Middle frontal gyrus (tissue), 1 donor: ENCODE measurements at regions not wholly inside any gene's neighbourhood (a gene's known extent, or its start where the extent isn't known, plus 50 kb on each side); places are given as distances from the start of the nearest gene placed in this dataset.

ENCODE experiments used
- DNase-seq: peaks from one replicate; pipeline ENCODE4 v3.0.0-alpha.2; 2015; ENCODE audit warnings: low spot score; ENCODE audit errors: extremely low spot score

DNA sequence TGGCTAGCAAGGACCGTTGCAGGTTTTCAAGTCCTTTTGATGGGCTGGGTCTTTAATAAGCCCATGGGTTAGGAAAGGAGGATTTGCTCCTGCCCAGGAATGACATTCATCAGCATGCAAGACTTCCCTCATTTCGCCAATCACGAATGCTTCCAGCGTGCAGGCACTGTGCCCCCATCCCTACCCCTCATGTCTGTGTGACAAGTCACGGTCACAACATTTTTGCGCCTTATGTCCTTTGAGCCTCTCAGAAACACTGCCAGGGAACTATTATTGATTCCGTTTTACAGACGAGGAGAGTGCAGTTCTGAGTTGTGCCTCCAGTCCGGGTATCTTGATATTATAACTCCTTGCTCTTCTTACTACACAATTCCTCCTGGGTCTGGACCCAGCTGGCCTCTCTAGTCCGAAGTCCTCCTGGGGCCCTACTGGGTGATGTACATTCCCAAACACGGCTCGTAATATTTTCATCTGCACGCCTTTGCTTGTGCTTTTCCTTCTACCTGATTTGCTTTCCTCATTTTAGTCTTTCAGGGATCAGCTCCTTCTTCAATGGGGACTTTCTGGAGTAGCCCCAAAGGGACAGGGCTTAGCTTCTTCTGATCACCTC is 101.8 kb upstream of the MYCN start:
- no peak for DNase-seq

DNA sequence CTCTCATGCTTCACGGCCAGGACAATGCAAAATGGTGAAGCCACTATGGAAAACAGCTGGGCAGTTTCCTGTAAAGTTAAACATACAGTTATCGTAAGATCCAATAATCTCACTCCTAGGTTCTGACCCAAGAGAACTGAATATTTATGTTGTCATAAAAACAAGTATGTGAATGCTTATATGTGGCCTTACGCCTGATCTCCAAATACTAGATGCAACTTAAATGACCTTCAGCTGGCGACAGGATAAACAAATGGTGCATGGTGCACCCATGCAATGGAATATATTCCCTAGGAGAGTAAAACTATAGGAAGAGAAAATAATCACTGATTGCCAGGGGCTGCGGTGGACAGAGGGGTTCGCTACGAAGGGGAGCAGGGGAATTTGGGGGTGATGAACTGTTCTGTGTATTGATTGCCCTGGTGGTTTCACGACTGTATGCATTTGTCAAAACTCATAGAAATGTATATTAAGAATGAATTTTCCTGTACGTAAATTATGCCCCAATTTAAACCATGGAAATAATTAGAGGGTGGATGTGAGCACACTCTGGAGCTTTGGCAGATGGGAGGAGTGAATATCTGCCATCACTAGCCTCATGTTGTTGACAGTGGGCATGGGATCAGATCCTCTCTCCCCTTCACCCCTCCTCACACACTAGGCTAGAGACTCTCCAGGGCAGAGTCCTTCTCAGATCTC is 100.8 kb upstream of the MYCN start:
- DNase-seq: no peak

DNA sequence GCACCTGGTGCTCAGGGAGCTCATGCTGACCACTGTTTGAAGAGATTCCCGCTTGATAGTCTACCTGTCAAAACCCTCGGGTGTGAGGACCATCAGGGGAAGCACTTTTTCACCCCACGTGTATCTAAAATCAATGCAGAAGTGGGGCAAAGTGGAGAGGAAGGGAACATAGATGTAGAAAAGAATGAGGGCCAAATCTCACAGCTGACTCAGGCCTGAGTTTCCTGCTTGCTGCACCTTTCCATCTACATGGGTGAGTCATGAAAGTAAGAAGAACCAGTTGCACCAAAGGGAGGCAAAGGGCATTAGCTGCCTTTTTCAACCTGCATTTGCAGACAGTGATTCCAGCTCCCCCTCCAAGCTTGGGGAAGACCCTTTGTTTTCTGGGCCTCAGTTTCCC is 100.2 kb upstream of the MYCN start:
- no peak for DNase-seq

DNA sequence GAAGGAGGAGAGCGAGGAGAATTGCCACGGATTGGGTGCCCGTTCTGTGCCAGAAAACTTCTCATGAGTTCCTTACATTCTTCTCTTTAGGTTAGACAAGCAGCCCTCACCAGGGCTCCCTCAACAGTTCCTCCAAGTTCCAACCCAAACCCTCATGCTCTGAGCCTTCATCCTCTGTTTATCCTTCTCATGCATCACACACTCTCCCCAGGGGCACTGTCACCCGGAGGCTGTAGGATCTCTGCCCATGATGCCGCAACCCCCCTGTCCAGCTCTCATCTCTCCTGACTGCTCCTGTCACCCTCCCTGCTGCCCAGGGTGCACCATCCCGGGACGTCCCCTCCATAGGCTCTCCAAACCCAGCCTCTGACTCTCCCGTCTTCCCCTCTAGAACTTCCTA is 99.4 kb upstream of the MYCN start:
- DNase-seq: no peak

DNA sequence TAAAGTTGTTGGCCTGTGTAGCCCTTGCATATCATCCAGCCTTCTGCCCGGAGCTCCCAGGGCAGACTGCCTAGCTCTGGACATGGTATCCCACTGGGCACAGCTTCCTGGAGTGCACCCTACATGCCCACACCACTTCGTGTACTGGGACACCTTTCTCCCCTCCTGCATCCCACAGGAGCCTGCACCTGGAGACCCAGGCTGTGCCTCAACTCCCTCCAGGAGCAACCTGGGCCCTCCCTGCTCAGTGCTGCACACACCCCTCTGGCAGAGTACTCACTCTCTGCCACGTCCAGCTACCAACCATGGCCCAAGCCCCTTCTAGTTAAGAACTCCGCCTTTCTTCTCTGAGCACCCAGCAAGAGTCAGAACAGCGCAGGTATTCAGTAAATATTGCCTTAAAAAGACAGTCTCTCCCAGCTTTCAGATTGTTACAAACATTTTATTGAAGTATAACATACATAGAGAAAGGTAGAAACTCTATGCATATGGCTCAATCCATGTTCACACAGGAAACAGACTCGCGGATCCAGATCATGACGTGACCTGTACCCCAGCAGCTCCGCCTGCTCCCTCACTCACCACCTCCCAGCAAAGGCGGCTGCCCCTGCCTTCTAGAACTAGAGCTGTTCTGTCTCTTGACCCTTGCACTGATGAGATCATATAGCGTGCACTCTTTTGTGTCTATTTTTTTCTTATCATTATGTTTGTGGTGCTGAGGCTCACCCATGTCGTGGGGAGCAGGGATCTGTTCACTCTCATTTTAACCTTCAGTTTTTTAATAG is 98.4 kb upstream of the MYCN start:
- no peak for DNase-seq

DNA sequence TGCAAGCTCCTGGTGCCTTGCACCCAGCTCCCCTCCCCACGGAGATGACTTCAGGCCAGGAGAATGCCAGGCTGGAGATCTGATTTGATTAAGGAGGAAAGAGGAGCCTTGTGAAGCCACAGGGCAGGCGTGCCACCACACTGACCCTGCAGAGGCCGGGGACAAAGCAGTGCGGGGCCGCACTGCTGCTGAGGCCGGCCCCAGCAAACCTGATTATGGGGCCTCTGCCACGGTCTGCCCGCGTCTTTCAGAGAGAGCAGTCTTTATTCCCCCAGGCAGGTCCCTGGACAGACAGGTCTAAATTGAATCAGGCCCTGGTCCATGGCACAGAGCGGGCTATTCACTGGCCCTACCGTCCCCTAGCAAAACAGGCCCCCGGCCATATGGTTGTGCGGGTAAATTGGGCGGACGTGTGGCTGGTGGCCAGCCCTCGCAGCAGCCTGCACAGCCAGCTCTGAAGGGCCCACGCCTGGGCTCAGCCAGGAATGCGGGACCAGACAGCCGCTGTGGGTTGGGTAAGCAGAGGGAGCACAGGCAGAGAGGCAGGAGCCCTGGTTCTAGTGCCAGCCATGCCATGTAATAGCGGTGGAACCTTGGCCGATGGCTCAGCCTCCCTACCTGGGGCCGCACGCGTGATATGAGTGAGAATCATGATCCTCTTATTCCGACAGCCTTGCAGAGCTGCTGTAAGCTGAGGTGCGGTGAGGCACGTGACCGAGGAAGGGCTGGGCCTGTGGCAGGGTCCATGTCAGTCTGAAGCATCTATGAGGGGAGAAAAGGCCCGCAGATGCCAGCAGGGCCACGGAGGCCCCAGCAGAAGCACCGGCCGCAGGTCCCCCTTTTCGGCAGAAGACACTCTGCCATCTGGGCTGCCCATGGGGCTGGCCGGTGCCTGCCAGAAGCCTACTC is 97.3 kb upstream of the MYCN start:
- DNase-seq: peak; percentile 15

DNA sequence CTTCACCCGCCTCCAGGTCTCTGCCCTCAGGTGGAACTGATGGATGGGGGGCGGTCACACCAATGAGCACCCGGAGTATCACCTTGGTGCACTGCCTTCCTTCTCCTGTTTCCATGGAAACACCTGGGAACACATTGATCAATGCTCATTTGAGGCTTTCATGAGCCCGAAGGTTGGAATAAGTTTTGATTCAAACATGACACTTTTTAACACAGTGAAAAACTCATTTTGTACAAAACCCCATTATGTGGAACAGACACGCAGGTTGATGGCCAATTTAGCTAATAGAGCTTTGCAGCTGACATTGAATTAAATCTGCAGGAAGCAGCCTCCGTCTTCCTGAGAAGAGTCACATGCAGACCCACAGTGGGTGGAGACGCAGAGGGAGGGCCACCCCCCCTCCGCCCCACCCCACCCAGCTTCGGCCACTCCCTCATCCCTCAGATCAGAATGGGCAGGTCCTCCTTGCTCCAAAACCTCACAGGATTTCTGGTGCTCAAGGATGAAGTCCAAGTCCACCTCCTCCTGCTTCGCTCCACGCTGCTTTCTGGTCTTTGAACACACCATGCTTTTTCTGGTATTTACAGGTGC is 96.0 kb upstream of the MYCN start:
- DNase-seq: no peak

DNA sequence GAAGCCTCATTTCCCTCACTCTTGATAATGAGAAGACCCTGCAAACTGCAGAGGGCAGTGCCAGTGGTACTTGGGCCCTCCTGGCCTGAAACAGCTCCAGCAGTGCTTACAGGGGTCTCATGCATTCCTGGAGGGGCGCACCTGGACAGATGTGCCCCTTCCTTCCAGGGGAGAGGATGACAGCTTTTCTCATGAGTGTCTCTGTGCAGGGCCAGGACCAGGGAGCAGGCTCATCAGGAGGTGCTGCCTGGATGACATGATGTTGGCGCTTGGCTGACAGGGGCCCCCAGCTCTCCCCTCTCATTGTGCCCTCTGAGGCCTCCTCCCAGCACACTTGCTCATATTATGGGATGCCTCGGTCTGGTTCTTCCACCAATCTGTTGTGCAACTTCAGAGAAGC is 95.1 kb upstream of the MYCN start:
- DNase-seq: no peak

DNA sequence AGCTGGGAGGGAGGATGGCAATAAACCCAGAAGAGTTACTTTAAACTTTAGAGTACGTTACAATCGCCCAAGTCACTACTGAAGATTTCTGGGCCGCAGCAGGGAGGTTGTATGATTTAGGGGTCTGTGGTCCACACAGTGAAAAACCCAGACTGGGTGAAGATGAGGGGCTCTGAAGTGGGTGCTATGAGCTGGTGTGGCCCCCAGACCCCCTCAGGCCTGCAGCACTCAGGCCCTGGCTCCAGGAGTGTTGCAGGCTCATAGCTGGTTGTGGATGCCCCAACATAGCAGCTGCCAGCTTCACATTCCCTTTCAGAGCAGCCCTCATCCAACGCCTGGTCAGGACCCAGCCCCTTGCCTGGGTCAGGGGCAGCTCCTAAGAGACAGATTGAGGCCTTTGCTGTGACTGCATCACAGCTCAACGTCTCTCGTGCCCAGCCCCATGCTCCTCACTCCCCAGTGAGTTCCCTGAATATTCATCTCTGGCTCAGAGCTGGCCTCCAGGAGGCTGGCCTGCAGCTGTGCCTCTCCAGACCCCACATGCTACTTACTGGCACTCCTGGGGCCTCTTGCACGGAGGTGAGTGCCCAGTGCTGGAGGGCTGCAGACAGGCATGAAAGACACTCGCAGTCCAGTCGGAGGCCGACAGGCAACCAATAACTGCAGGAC is 94.5 kb upstream of the MYCN start:
- no peak for DNase-seq

DNA sequence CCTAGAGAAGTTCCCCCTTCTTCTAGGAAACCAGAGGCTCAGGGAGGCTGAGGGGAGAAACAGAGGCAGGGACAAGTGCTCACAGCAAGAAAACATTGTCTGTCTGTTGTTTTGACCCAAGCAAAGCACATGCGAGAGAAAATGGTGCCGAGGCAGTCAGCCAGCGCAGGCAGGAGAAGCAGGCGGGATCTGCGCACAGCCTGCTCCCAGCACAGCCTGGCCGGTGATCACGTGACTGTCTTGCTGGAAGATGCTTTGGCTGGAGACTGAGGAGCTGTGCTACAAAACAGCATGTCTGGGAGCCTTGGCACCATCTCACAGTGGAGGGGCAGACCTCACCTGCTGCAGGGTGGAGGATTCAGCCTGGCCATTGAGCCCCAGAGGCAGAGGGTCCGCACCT is 93.7 kb upstream of the MYCN start:
- no peak for DNase-seq

DNA sequence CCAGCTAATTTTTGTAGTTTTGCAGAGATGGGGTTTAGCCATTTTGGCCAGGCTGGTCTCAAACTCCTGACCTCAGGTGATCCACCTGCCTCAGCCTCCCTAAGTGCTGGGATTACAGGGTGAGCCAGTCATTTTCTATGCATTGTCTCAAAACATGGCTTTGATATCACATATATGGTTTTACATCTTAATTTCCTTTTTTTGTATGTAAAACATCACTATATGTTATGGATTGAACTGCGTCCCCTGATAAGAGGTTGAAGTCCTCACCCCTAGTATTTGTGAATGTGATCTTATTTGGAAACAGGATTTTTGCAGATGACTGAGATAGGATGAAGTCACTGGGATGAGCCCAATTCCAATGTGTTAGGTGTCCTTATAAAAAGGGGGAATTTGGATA is 89.8 kb upstream of the MYCN start:
- DNase-seq: no peak

DNA sequence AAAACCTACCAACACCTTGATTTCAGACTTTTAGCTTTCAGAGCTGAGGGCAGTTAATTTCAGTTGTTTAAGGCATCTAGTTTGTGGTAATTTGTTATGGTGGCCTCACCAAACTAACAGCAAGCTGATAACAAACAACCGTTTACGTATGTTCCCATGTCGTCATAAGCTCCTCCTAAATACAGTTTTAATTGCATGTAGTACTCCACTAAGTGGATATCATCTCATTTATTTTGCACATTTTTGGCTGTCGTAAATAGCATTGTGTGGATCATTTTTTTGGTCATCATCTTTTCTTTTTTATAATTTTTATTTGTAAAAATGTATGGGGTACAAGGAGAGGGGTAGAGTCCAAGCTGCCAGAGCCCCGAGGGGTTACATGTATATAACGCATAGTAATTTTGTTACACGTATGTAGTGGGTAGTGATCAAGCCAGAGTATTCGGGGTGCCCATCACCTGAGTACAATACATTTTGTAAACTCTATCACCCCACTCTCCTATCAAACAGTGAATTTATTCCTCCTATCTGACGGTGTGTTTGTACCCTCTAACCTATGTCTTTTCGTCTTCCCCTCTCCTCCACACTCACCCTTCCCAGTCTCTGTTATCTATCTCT is 89.2 kb upstream of the MYCN start:
- DNase-seq: no peak

DNA sequence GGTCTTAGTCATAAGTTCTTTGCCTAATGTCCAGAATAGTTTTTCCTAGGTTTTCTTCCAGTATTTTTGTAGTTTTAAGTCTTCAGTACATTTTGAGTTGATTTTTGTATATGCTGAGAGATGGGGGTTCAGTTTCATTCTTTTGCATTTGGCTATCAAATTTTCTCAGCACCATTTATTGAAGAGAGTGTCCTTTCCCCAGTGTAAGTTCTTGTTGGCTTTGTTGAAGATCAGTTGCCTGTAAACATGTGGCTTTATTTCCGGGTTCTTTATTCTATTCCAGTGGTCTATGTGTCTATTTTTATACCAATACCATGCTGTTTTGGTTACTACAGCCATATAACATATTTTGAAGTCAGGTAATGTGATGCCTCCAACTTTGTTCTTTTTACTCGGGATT is 87.5 kb upstream of the MYCN start:
- no peak for DNase-seq

DNA sequence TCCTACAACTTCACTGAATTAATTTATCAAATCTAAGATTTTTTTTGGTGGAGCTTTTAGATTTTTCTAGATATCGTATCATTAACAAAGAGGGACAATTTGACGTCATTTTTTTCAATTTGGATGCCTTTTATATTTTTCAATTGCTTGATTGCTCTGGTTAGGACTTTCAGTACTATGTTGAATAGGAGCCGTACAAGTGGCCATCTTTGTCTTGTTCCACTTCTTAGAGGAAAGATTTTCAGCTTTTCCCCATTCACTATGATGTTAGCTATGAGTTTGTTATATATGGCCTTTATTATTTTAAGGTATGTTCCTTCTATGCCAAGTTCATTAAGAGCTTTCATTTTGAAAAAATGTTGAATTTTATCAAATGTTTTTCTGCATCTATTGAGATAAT is 86.4 kb upstream of the MYCN start:
- no peak for DNase-seq

DNA sequence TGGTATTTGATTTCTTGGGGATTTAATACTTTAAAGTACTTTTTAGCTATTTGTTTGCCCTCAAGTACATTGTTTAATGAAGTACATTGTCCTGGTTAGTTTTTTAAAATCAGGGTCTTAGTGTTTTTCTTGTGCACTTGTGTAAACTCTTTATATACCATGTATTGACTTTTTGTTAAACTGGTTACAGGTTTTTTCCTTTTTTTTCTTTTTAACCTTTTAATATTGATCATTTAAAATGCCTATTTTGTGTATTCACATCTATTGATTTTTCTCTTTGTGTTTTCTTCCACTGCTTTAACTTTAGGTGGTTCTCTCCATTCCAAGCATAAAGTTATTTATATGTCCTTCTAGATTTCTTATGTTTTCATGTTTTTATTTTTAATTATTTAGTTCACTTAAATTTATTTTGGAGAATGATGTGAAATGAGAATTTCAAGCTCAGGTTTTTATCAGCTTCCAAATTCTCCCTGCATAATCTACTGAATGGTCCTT is 84.5 kb upstream of the MYCN start:
- no peak for DNase-seq

DNA sequence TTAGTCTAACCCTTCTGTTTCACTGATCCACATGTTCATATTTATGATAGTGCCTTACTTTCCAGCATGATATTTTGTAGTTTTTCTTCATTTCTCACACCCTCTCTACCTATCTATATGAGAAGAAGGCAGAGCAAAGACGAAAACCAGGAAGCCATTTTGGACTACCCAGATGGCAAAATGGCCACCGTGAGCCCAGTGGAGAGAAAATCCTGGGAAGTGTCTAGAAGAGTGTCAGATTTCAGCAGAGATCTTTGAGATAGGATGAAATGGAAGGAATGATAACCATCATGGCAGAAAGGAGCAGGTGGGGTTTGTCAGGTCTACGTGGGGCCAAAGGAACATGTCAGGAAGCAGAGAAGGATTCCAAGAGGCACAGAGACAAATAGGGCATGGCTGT is 84.0 kb upstream of the MYCN start:
- DNase-seq: no peak

DNA sequence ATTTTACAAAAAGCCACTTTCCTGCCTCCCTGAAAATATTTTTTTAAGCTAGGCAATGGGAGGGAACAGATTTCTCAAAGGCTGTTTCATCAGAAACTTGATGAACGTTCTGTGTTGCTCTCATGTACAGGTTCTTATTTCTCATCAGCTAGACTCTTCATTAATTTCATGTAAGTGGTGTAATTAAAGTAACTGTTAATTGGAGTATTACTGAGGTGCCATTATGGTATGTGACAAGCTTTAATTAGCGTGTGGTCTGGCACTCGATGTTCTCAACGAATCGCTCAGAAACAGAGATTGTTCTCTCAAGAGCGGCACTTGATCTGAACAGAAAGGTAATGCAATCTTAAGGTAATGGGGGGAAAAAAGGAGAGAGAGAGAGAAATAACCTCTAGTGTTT is 81.9 kb upstream of the MYCN start:
- no peak for DNase-seq

DNA sequence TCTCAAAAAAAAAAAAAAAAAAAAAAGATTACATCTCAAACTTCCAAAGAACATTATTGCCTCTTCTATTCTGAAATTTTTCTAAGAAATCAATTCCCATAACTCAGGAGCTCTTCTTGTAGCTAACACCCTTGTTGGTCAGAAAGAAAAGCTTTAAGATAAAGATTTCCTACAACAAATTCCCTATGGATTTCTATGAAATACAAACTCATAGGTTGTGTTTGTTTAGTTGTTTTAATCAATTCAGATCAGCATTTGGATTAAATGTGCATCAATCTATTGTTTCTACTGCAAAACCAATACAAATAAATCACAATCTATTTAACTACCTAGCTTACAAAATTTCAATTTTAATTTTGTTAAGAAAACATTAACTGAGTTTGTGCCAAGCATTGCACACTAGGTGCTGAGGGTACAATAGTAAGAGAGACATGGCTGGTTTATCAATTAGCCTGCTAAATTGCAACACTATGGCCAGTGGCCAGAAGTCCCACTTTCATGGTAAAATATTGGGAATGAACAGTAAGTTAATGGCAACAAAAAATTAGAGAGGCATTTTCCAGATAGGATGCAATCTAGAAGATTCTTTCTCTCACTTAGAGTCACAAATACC is 80.2 kb upstream of the MYCN start:
- no peak for DNase-seq

DNA sequence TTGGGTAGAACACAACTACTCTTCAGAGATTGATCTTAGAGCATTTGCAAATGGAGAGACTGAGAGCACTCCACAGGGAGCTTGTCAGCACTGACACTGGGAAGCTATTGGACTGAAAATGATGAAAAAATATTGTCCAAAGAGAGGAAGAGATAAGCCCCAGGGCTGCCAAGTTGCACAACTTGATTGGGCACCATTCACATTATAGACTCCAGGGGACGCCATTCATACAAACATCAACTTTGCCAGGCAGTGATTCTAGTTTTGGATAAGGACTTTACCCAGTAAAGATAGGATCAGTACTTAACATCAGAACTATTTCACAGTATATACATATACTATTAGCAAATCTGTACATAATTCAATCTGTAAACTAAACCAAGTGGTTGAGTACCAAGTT is 79.6 kb upstream of the MYCN start:
- DNase-seq: no peak
